ENCODE measurements at regions not wholly inside any gene's neighbourhood (a gene's known extent, or its start where the extent isn't known, plus 50 kb on each side); places are given as distances from the start of the nearest gene placed in this dataset.
A peak's percentile ranks its signal among the peaks of the same experiment; 100 is the strongest.

- WGBS (ENCODE audit: insufficient coverage, insufficient read length), result no CpG with 5 or more reads among the region's 12 CpGs
- Histone ChIP-seq H3K36me3 (ENCODE audit: control insufficient read depth, insufficient read depth, low read length) (no peaks in the 10 kb centered on the region), H3K4me1 (ENCODE audit: control insufficient read depth, insufficient read depth, low read length) (no peaks in the 10 kb centered on the region), H3K27ac (ENCODE audit: low read length) (no peak overlapping the region), H3K4me3 (ENCODE audit: low read length) (no peak overlapping the region), H3K27me3 (ENCODE audit: control insufficient read depth, insufficient read depth, low read length) (no peaks in the 10 kb centered on the region), H3K9me3 (ENCODE audit: control insufficient read depth, insufficient read depth, low read length) (no peaks in the 10 kb centered on the region)
- no peak for DNase-seq (ENCODE audit: low read depth, low spot score)
These were observed 213.1 kb upstream of the BOD1L1 start for GRCh38 chr4:13840502-13841190.

GRCh38 chr4:13844740-13845139 lies 217.2 kb upstream of the BOD1L1 start:
- Histone ChIP-seq H3K36me3 (ENCODE audit: control insufficient read depth, insufficient read depth, low read length) (no peaks in the 10 kb centered on the region), H3K4me3 (ENCODE audit: low read length) (no peak overlapping the region), H3K9me3 (ENCODE audit: control insufficient read depth, insufficient read depth, low read length) (no peaks in the 10 kb centered on the region), H3K27me3 (ENCODE audit: control insufficient read depth, insufficient read depth, low read length) (no peaks in the 10 kb centered on the region), H3K4me1 (ENCODE audit: control insufficient read depth, insufficient read depth, low read length) (no peaks in the 10 kb centered on the region), H3K27ac (ENCODE audit: low read length) (no peak overlapping the region)
- DNase-seq (ENCODE audit: low read depth, low spot score), result no peak
- WGBS (ENCODE audit: insufficient coverage, insufficient read length), result no CpG with 5 or more reads among the region's 1 CpG

- Histone ChIP-seq H3K27ac (ENCODE audit: low read length) (no peak overlapping the region), H3K4me1 (ENCODE audit: control insufficient read depth, insufficient read depth, low read length) (no peaks in the 10 kb centered on the region), H3K9me3 (ENCODE audit: control insufficient read depth, insufficient read depth, low read length) (no peaks in the 10 kb centered on the region), H3K27me3 (ENCODE audit: control insufficient read depth, insufficient read depth, low read length) (no peaks in the 10 kb centered on the region), H3K4me3 (ENCODE audit: low read length) (no peak overlapping the region), H3K36me3 (ENCODE audit: control insufficient read depth, insufficient read depth, low read length) (no peaks in the 10 kb centered on the region)
- no peak for DNase-seq (ENCODE audit: low read depth, low spot score)
- WGBS (ENCODE audit: insufficient coverage, insufficient read length), result no CpG with 5 or more reads among the region's 2 CpGs
These were observed 222.3 kb upstream of the BOD1L1 start for GRCh38 chr4:13849778-13850177.

GRCh38 chr4:13851085-13851940 lies 223.8 kb upstream of the BOD1L1 start:
- Histone ChIP-seq H3K9me3 (ENCODE audit: control insufficient read depth, insufficient read depth, low read length) (no peaks in the 10 kb centered on the region), H3K4me3 (ENCODE audit: low read length) (no peak overlapping the region), H3K27ac (ENCODE audit: low read length) (no peak overlapping the region), H3K4me1 (ENCODE audit: control insufficient read depth, insufficient read depth, low read length) (no peaks in the 10 kb centered on the region), H3K27me3 (ENCODE audit: control insufficient read depth, insufficient read depth, low read length) (no peaks in the 10 kb centered on the region), H3K36me3 (ENCODE audit: control insufficient read depth, insufficient read depth, low read length) (no peaks in the 10 kb centered on the region)
- whole genome bisulfite sequencing (ENCODE audit: insufficient coverage, insufficient read length), result no CpG with 5 or more reads among the region's 12 CpGs
- DNase-seq (ENCODE audit: low read depth, low spot score), result no peak

- H3K27me3 ChIP-seq (ENCODE audit: control insufficient read depth, insufficient read depth, low read length), result no peaks in the 10 kb centered on the region
- no peak for DNase-seq (ENCODE audit: low read depth, low spot score)
- no peak overlapping the region for H3K4me3 ChIP-seq (ENCODE audit: low read length)
- WGBS (ENCODE audit: insufficient coverage, insufficient read length), result no CpG with 5 or more reads among the region's 1 CpG
- no peaks in the 10 kb centered on the region for H3K4me1 ChIP-seq (ENCODE audit: control insufficient read depth, insufficient read depth, low read length)
- no peak overlapping the region for H3K27ac ChIP-seq (ENCODE audit: low read length)
- no peaks in the 10 kb centered on the region for H3K9me3 ChIP-seq (ENCODE audit: control insufficient read depth, insufficient read depth, low read length)
- H3K36me3 ChIP-seq (ENCODE audit: control insufficient read depth, insufficient read depth, low read length), result no peaks in the 10 kb centered on the region
These were observed 224.9 kb upstream of the BOD1L1 start for GRCh38 chr4:13852411-13852810.

GRCh38 chr4:13856387-13856786 lies 228.9 kb upstream of the BOD1L1 start:
- DNase-seq (ENCODE audit: low read depth, low spot score), result no peak
- no peaks in the 10 kb centered on the region for H3K9me3 ChIP-seq (ENCODE audit: control insufficient read depth, insufficient read depth, low read length)
- H3K27me3 ChIP-seq (ENCODE audit: control insufficient read depth, insufficient read depth, low read length), result no peaks in the 10 kb centered on the region
- WGBS (ENCODE audit: insufficient coverage, insufficient read length), result no CpG with 5 or more reads among the region's 5 CpGs
- H3K27ac ChIP-seq (ENCODE audit: low read length), result no peak overlapping the region
- H3K4me1 ChIP-seq (ENCODE audit: control insufficient read depth, insufficient read depth, low read length), result no peaks in the 10 kb centered on the region
- H3K36me3 ChIP-seq (ENCODE audit: control insufficient read depth, insufficient read depth, low read length), result no peaks in the 10 kb centered on the region
- H3K4me3 ChIP-seq (ENCODE audit: low read length), result no peak overlapping the region

GRCh38 chr4:13857397-13857796 lies 229.9 kb upstream of the BOD1L1 start:
- no peaks in the 10 kb centered on the region for H3K27me3 ChIP-seq (ENCODE audit: control insufficient read depth, insufficient read depth, low read length)
- no peaks in the 10 kb centered on the region for H3K36me3 ChIP-seq (ENCODE audit: control insufficient read depth, insufficient read depth, low read length)
- H3K27ac ChIP-seq (ENCODE audit: low read length), result no peak overlapping the region
- H3K4me3 ChIP-seq (ENCODE audit: low read length), result no peak overlapping the region
- no CpG with 5 or more reads among the region's 2 CpGs for WGBS (ENCODE audit: insufficient coverage, insufficient read length)
- H3K4me1 ChIP-seq (ENCODE audit: control insufficient read depth, insufficient read depth, low read length), result no peaks in the 10 kb centered on the region
- no peak for DNase-seq (ENCODE audit: low read depth, low spot score)
- no peaks in the 10 kb centered on the region for H3K9me3 ChIP-seq (ENCODE audit: control insufficient read depth, insufficient read depth, low read length)

GRCh38 chr4:13857800-13858199 lies 230.3 kb upstream of the BOD1L1 start:
- no peak for DNase-seq (ENCODE audit: low read depth, low spot score)
- Histone ChIP-seq H3K9me3 (ENCODE audit: control insufficient read depth, insufficient read depth, low read length) (no peaks in the 10 kb centered on the region), H3K36me3 (ENCODE audit: control insufficient read depth, insufficient read depth, low read length) (no peaks in the 10 kb centered on the region), H3K4me3 (ENCODE audit: low read length) (no peak overlapping the region), H3K4me1 (ENCODE audit: control insufficient read depth, insufficient read depth, low read length) (no peaks in the 10 kb centered on the region), H3K27ac (ENCODE audit: low read length) (no peak overlapping the region), H3K27me3 (ENCODE audit: control insufficient read depth, insufficient read depth, low read length) (no peaks in the 10 kb centered on the region)

- Histone ChIP-seq H3K4me1 (ENCODE audit: control insufficient read depth, insufficient read depth, low read length) (no peaks in the 10 kb centered on the region), H3K9me3 (ENCODE audit: control insufficient read depth, insufficient read depth, low read length) (no peaks in the 10 kb centered on the region), H3K4me3 (ENCODE audit: low read length) (no peak overlapping the region), H3K27me3 (ENCODE audit: control insufficient read depth, insufficient read depth, low read length) (no peaks in the 10 kb centered on the region), H3K36me3 (ENCODE audit: control insufficient read depth, insufficient read depth, low read length) (no peaks in the 10 kb centered on the region), H3K27ac (ENCODE audit: low read length) (no peak overlapping the region)
- DNase-seq (ENCODE audit: low read depth, low spot score), result no peak
- WGBS (ENCODE audit: insufficient coverage, insufficient read length), result no CpG with 5 or more reads among the region's 3 CpGs
These were observed 231.9 kb upstream of the BOD1L1 start for GRCh38 chr4:13859423-13859822.

- H3K4me3 ChIP-seq (ENCODE audit: low read length), result no peak overlapping the region
- H3K4me1 ChIP-seq (ENCODE audit: control insufficient read depth, insufficient read depth, low read length), result no peaks in the 10 kb centered on the region
- no peaks in the 10 kb centered on the region for H3K9me3 ChIP-seq (ENCODE audit: control insufficient read depth, insufficient read depth, low read length)
- H3K27ac ChIP-seq (ENCODE audit: low read length), result no peak overlapping the region
- no CpG with 5 or more reads among the region's 1 CpG for WGBS (ENCODE audit: insufficient coverage, insufficient read length)
- DNase-seq (ENCODE audit: low read depth, low spot score), result peak; percentile 13
- H3K27me3 ChIP-seq (ENCODE audit: control insufficient read depth, insufficient read depth, low read length), result no peaks in the 10 kb centered on the region
- H3K36me3 ChIP-seq (ENCODE audit: control insufficient read depth, insufficient read depth, low read length), result no peaks in the 10 kb centered on the region
These were observed 232.6 kb upstream of the BOD1L1 start for GRCh38 chr4:13860126-13860525.

Measured in iPS DF 6.9 (cell line).